Ishikawa (cell line): ENCODE measurements at regions not wholly inside any gene's neighbourhood (a gene's known extent, or its start where the extent isn't known, plus 50 kb on each side); places are given as distances from the start of the nearest gene placed in this dataset.

Experiments
- CREB1 ChIP-seq: IDR thresholded peaks from 2 replicates; pipeline ENCODE4 v1.6.1; 2012; ENCODE audit warnings: low read depth
- NFIC ChIP-seq: IDR thresholded peaks from 2 replicates; pipeline ENCODE4 v1.6.1; 2012
- RAD21 ChIP-seq: IDR thresholded peaks from 2 replicates; pipeline ENCODE4 v1.6.1; 2012; ENCODE audit warnings: low read depth
- TAF1 ChIP-seq: IDR thresholded peaks from 2 replicates; pipeline ENCODE4 v1.6.1; 2012; ENCODE audit warnings: low read depth, mild to moderate bottlenecking
- TF ChIP-seq, protein P1 (sequence below): IDR thresholded peaks from 2 replicates; pipeline ENCODE4 v1.6.1; 2012; ENCODE audit warnings: low read depth, mild to moderate bottlenecking

DNA sequence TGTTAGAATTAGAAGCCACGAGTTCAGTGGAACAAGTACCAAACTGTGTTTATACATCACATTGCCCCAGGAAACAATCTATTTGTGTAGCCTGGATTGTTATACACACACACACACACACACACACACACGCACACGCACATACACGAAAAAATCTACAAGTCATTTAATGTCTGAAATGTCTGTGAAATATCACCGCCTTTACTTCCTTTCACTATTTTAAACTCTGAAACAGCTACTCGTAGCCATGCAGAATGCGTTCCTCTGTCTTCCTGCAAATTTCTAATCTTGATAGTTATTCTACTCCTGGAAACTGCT is 84.4 kb upstream of the SCAF8 start:
- TF ChIP-seq, protein P1, sequence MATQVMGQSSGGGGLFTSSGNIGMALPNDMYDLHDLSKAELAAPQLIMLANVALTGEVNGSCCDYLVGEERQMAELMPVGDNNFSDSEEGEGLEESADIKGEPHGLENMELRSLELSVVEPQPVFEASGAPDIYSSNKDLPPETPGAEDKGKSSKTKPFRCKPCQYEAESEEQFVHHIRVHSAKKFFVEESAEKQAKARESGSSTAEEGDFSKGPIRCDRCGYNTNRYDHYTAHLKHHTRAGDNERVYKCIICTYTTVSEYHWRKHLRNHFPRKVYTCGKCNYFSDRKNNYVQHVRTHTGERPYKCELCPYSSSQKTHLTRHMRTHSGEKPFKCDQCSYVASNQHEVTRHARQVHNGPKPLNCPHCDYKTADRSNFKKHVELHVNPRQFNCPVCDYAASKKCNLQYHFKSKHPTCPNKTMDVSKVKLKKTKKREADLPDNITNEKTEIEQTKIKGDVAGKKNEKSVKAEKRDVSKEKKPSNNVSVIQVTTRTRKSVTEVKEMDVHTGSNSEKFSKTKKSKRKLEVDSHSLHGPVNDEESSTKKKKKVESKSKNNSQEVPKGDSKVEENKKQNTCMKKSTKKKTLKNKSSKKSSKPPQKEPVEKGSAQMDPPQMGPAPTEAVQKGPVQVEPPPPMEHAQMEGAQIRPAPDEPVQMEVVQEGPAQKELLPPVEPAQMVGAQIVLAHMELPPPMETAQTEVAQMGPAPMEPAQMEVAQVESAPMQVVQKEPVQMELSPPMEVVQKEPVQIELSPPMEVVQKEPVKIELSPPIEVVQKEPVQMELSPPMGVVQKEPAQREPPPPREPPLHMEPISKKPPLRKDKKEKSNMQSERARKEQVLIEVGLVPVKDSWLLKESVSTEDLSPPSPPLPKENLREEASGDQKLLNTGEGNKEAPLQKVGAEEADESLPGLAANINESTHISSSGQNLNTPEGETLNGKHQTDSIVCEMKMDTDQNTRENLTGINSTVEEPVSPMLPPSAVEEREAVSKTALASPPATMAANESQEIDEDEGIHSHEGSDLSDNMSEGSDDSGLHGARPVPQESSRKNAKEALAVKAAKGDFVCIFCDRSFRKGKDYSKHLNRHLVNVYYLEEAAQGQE, result no peak
- TF ChIP-seq TAF1 (no peak), NFIC (no peak), CREB1 (no peak), RAD21 (no peak)
